GM18909 (cell line): ENCODE measurements at regions not wholly inside any gene's neighbourhood (a gene's known extent, or its start where the extent isn't known, plus 50 kb on each side); places are given as distances from the start of the nearest gene placed in this dataset.
"Not testable (repeated sequence)": the region's sequence is repeated elsewhere in the genome, so short reads cannot be mapped to it uniquely, and the experiment has no call there.

ENCODE experiments used
- ATAC-seq: cut with Tn5 transposase; IDR thresholded peaks from one replicate; pipeline ENCODE4 v1.9.1; 2021; ENCODE audit warnings: mild to moderate bottlenecking; ENCODE audit not compliant: unreplicated experiment, poor library complexity

DNA sequence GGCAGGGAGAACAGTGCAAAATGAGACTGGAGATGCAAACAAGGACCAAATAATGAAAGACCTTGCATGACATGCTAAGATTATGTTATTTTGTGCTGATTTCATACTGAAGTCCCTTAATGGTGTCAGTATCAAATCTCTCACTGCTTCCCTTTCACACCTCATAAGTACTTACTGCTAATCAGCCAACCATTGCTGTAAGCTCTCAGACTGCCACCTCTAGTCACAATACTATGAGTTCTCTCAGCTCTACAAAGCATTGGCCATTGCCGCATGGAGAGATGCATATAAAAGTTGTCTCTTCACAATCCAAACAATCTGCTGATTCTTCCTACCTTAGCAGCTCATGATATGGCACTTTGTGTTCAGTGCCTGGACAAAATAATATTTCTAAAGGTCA lies 375.4 kb downstream of the LTN1 start:
- ATAC-seq = no peak

DNA sequence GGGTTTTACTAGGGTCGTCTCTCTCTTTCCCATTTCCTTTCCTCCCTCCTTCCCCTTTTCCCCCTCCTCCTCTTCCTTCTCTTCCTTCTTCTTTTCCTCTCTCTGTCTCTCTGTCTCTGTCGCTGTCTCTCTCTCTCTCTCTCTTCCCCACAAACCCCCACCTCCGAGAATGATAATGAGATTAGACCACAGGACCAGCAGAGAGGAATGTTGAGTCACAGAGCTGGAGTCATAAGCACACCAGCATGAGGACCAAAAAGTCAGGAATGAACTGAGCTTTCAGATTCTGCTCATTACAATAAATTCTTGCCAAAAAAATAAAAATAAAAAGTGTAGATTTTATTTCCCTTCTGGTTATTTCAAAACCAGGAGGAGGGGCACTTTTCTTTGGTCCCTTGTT lies 377.4 kb downstream of the LTN1 start:
- no peak for ATAC-seq

DNA sequence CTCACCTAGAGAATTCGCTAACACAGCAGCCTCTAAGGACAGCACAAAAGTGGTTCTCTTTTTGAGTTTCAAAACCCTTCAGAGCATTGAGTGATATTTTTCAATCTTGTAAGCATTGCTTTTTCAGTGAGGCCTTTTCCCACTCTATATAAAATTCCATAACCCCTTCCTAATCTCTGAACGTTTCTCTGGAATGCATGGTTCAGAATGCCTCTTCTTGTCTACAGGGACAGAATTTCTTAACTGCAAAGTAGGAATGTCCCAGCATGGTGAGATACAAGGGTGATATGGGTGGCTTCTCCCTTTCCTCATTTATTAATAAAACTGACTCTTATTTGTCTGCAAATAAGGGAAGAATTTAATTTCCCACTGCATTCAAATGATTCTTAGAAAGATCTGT lies 377.9 kb downstream of the LTN1 start:
- ATAC-seq = no peak

DNA sequence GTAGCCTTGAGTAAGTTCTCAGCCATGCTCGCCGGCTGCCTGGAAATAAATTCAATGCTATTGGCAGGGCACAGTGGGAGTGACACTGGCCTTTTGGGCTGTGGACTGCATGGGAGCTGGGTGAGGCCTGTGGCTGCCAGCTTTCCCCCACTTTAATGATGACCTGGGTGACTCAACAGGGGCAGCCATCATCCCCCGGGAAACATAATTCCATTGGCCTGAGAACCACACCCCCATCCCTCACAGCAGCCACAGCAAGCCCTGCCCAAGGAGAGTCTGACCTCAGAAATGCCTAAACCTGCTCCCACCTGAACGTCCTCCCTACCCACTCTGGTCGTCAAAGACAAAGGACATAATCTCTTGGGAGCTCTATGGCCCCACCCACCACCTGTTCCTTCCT lies 384.0 kb downstream of the LTN1 start:
- ATAC-seq = no peak

DNA sequence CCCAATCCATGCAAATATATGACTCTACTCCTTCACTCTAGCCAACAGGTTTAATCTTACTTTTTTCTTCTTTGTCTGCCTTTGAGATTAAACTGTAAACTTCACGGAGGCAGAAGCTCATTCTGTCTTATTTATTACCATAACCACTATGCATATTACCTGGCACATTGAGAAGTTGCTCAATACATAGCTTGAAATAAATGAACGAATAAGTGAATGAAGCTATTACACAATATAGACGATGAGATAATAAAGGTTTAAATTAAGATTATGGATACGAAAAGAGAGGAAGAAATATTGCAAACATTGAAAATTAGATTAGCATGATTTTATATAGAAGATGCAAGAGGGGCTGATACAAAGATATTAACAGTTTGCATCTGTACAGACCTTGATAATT lies 385.1 kb downstream of the LTN1 start:
- ATAC-seq = no peak

DNA sequence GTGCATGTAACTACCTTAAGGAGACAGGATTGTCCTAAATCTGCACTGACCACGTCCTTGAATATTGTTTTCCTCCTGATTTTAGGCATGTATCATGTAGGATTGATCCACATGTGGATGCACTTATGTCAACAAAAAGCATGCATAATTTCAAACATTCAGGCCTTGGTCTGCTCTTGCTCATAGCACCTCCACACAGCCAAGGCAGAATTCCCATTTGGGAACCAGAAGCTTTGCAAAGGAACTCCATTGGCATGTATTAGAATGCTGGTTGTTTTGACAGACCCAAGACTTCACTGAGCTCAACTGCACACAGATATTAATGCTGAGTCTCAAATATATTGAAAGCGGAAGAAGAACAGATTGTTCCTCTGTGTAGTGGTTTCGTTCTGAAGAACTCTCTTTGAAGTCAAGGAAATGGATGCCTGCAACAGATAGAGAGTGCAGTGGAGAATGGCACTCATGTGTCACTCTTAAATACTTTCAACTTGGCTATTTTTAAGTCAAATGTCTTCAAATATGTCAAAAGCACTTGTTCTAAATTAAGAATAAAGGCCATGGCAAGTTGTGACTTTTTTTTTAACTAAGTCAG lies 387.6 kb downstream of the LTN1 start:
- peak; percentile 99 for ATAC-seq

DNA sequence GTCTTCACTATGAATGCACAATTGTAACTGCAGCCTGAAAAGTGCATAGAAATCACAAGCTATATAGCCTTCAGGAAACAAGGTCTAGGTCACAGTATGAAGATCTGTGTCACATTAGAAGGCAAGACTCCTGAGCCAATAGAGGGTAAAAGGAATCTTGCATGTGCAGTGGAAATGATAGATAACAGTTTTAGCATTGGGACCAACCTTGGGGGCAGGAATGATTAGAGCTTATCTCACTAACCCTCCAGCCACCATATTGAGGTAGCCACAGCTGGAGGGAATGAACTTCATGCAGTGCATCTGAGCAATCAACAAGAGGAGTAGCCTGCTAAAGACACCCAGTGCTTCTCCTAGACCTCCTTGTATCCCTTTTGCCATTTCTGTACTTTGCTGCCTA lies 390.1 kb downstream of the LTN1 start:
- no peak for ATAC-seq

DNA sequence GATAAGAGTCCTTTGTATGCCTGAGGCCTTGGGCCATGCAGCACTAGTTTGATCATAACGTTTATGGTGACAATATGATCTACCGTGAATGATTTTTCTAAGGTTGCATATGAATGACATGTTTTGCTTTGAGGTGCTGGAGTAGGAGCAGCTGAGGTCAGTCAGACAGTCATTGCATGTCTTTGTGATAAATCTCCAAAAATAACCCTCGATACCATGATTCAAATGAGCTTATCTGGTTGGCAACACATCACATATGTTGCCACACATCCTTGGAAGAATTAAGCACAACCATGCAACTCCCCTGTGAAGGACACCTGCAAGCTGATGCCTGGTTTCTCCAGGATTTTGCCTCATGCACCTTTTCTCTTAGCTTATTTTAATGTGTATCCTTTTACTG lies 394.5 kb downstream of the LTN1 start:
- no peak for ATAC-seq

DNA sequence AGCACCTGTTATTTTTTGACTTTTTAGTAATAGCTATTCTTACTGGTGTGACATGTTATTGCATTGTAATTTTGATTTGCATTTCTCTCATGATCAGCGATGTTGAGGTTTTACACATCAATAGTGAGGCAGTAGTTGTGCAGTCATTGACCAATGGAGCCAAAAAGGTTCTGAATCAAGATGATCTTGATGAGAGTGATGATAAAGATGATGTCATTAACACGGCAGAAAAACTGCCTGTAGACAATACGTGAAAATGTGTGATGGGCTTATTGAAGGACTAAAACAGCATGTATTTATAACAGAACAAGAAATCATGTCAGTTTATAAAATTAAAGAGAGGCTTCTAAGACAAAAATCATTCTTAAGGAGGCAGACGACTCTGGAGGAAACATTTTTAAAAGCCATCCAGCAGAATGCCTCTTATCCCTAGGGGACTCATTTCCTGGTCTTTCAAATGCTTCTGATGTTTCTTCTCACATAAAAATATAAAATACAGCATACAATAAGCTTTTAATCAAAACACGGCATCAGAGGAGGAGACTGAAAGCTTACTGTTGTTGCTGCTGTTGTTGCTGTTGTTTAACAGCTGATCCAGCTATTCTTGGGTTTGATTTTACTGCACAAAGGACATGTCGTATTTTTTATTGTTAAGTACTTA lies 400.3 kb downstream of the LTN1 start:
- no peak for ATAC-seq

DNA sequence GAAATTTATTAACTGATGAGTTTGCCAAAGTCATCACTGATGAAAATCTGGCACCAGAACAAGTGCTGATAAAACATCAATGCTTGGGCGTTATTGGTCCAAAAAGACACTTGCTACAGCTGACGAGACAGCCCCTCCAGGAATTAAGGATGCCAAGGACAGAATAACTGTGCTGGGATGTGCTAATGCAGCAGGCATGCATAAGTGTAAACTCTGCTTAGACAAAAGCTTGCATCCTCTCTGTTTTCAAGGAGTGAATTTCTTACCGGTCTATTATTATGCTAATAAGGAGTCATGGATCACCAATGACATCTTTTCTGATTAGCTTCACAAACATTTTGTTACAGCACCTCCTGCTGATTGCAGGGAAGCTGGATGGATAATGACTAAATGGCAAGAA lies 402.0 kb downstream of the LTN1 start:
- ATAC-seq = no peak

DNA sequence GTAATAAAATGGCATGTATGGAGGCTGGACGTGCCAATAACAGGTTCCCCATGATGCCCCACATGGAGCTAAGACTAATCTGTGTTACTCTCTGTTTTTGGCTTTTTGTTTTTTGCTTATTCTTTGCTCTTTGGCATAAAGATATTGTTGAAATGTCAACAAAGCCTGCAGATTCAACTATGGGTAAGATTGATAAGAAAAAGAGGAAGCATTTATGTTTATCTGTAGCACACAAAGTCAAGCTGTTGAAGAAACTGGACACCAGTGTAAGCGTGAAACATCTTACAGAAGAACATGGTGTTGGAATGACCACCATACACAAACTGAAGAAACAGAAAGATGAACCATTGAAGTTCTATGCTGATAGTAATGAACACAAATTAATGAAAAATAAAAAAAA lies 402.7 kb downstream of the LTN1 start:
- no peak for ATAC-seq

DNA sequence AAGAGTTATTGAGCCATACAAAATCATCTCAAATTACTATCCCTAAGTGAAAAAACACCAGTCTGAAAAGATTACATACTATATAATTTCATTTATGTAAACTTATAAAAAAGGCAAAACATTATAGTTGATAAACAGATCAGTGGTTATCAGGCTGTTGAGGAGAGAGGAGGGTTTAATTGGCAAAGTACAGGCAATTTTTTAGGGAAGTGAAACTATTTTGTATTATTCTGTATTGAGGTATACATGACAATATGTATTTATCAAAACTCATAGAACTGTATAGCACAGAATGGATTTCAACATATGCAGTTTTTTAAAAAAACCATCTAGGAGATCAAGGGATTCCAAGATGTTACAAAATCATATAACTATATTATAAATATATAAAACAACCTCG lies 403.7 kb downstream of the LTN1 start:
- ATAC-seq = no peak

DNA sequence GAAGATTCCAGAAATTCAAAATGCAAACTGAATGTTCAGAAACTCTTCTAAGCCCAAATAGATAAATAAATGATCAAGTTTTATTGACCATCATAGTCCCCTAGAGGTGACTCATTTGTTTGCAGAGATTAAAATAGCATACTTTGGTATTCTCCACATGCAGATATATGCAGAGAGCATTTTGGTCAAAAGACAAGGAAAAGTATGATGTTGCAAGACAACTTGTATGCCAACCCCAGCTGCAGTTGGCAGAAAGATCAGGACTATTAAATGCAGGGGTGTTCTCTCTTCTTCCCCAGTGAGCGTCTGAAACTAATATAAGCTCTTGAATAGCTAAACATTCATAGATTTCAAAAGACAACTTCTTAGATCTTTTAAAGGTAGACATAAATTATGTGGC lies 404.9 kb downstream of the LTN1 start:
- ATAC-seq = no peak

DNA sequence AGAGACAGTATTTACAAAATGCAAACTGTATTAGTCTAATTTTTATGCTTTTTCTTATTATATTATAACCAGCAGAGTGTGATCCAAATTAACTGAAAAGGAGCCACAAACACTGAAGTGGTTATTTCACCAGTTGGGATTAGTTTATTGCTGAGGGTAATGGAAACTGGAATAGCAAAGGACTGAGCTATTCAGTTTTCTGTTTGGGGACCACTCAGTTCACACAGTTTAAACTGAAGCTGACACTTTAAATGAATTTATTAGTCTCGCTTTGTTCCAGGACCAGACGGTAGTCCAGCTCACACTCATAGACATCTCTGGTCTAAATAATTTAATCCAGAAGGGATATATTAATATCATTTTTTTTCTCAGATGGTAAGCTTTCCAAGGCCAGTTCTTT lies 410.7 kb downstream of the LTN1 start:
- no peak for ATAC-seq

DNA sequence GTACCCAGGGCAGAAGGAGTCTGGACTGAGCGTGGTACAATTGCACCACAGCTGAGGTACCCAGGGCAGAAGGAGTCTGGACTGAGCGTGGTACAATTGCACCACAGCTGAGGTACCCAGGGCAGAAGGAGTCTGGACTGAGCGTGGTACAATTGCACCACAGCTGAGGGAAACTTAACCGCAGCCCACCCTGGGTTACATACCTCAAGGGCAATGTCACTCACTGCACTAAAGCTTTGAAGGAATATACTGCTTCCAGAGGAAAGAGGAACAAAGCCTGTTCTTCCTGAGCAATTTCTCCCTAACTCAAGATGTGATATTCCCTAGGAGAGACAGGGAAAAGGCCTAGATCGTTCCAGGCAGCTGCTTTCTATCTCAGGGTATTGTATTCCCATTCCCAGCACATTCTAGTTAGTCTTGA lies 411.4 kb downstream of the LTN1 start:
- not testable (repeated sequence) for ATAC-seq

DNA sequence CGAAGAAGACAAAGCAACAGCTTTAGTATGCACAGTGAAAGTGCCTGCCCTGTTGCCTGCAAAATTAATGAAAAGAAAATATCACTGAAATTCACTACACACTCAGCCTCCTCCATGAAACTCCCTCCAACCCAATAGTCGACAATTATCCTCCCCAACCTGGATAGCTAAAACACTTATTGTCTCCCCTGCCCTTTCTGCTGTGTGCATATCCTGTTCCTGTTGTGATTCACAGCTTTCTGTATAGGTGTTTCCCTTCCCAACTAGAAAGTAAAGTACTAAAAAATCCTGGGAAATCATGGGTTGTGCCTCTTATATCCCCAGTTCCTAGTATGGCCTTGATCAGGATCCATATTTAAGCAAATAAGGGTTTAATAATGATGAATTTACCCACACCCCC lies 412.1 kb downstream of the LTN1 start:
- no peak for ATAC-seq

DNA sequence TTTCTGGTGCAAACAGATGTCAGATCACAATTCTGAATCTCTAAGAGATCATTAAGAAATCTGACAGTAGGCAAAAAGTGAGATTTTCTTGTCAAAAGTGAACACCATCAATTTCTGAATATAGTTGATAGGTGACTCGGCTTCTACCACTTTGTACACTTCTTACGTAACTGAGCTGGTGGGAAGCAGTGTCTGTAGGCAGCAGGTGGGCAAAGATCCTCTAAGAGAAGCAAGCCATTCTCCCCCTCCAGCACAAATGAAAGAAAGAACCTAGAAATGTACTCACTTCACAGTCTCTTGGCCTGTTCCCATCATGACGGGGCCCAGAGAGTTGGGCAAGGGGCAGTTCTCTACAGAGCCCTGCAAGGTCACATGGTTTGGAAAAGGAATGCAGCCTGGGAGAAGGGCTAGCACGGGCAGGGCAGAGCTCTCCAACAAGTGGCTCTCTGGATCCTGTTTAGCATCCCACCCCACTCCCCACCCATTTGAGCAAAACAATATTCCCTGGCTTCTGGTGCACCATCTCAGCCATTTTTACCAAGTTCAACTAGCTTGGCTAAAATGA lies 412.6 kb downstream of the LTN1 start:
- ATAC-seq = no peak

DNA sequence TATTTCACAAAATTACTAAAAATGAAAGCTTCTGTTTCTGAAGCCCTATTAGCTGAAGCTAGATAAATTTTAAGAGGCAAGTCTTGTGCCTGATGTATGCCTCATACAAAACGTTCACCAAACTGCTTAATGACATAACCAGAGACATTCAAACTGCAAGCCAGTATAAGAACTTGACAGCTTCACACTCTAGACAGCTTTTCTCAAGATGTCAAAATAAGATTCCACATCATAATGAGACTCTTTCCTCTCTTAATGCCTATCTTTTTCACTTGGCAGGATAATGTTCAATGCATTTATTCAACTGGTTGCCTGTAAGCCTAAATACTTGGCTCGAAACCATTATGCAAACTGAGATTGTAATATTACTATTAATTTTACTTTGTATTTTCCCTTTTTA lies 424.0 kb downstream of the LTN1 start:
- no peak for ATAC-seq

DNA sequence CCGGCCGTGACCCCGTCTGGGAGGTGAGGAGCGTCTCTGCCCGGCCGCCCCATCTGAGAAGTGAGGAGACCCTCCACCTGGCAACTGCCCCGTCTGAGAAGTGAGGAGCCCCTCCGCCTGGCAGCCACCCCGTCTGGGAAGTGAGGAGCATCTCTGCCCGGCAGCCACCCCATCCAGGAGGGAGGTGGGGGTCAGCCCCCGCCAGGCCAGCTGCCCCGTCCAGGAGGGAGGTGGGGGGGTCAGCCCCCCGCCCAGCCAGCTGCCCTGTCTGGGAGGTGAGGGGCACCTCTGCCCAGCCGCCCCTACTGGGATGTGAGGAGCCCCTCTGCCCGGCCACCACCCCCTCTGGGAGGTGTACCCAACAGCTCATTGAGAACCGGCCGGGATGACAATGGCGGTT lies 428.7 kb downstream of the LTN1 start:
- not testable (repeated sequence) for ATAC-seq

DNA sequence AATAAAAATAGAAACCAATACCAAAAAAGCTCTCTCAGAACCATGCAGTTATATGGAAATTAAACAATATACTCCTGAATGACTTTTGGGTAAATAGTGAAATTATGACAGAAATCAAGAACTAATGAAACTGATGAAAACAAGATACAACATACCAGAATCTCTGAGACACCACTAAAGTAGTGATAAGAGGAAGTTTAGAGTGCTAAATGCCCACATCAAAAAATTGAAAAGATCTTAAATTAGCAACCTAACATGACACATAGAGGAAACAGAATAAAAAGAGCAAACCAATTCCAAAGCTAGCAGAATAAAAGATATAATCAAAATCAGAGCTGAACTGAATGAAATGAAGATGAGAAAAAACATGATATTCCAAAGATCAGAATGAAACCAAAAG lies 430.9 kb downstream of the LTN1 start:
- ATAC-seq = no peak

DNA sequence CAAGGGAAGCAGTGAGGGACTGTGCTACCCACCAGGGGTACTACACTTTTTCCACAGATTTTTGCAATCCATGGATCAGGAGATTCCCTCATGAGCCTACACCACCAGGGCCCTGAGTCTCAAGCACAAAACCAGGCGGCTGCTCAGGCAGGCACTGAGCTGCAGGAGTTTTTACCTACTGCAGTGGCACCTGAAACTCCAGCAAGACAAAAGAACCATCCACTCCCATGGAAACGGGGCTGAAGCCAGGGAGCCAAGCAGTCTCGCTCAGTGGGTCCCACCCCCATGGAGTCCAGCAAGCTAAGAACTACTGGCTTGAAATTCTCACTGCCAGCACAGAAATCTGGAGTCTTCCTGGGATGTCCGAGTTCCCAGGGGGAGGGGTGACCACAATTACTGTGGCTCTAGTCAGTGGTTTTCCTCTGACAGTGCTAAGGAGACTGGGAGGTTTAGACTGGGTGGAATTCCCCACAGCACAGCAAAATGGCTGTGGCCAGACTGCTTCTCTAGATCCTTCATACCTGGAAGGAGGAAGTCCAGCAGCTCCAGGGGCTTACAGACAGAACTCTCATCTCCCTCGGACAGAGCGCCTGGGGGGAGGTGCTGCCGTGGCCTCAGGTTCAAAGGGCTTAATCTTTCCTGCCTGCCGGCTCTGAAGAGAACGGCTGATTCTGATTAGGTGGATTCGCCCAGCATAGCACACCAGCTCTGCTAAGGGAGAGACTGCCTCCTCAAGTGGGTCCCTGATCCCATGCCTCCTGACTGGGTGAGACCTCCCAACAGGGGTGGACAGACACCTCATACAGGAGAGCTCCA lies 437.8 kb downstream of the LTN1 start:
- no peak for ATAC-seq
